IPS-18a (cell line): ENCODE measurements at regions not wholly inside any gene's neighbourhood (a gene's known extent, or its start where the extent isn't known, plus 50 kb on each side); places are given as distances from the start of the nearest gene placed in this dataset.
"Not testable (repeated sequence)": the region's sequence is repeated elsewhere in the genome, so short reads cannot be mapped to it uniquely, and the experiment has no call there.

Experiments used
- H3K27ac ChIP-seq: one replicate; pipeline ENCODE4 v1.5.1; 2013; ENCODE audit warnings: low read length
- H3K27me3 ChIP-seq: one replicate; pipeline ENCODE4 v1.6.1; 2013; ENCODE audit warnings: mild to moderate bottlenecking, low read length; ENCODE audit not compliant: control insufficient read depth, insufficient read depth
- H3K36me3 ChIP-seq: one replicate; pipeline ENCODE4 v1.6.1; 2013; ENCODE audit warnings: low read depth, low read length; ENCODE audit not compliant: control insufficient read depth
- H3K4me1 ChIP-seq: one replicate; pipeline ENCODE4 v1.6.1; 2013; ENCODE audit warnings: low read depth, low read length; ENCODE audit not compliant: control insufficient read depth
- H3K4me3 ChIP-seq: one replicate; pipeline ENCODE4 v1.5.1; 2013; ENCODE audit warnings: low read length
- H3K9ac ChIP-seq: one replicate; pipeline ENCODE4 v1.6.1; 2013; ENCODE audit warnings: mild to moderate bottlenecking, low read length, moderate library complexity
- H3K9me3 ChIP-seq: one replicate; pipeline ENCODE4 v1.6.1; 2013; ENCODE audit warnings: low read depth, low read length; ENCODE audit not compliant: control insufficient read depth

- Histone ChIP-seq H3K27ac (no peak overlapping the region), H3K9me3 (no peaks in the 10 kb centered on the region), H3K4me1 (no peaks in the 10 kb centered on the region), H3K4me3 (no peak overlapping the region), H3K36me3 (no peaks in the 10 kb centered on the region), H3K9ac (no peak overlapping the region), H3K27me3 (no peaks in the 10 kb centered on the region)
These were observed 102.1 kb upstream of the GPR6 start for GRCh38 chr6:109875973-109876372.

- no peak overlapping the region for H3K27ac ChIP-seq
- H3K27me3 ChIP-seq = no peaks in the 10 kb centered on the region
- H3K9ac ChIP-seq = no peak overlapping the region
- H3K9me3 ChIP-seq = peaks cover 7% of the 10 kb centered on the region
- no peaks in the 10 kb centered on the region for H3K36me3 ChIP-seq
- H3K4me3 ChIP-seq = no peak overlapping the region
- H3K4me1 ChIP-seq = no peaks in the 10 kb centered on the region
These were observed 100.8 kb upstream of the GPR6 start for GRCh38 chr6:109877028-109878004.

- not testable (repeated sequence) for H3K36me3 ChIP-seq, H3K4me3 ChIP-seq, H3K27me3 ChIP-seq, H3K27ac ChIP-seq, H3K4me1 ChIP-seq, H3K9me3 ChIP-seq, H3K9ac ChIP-seq
These were observed 100.0 kb upstream of the GPR6 start for GRCh38 chr6:109878005-109878690.

GRCh38 chr6:109879081-109879480 lies 99.0 kb upstream of the GPR6 start:
- not testable (repeated sequence) for H3K36me3 ChIP-seq, H3K4me1 ChIP-seq, H3K9me3 ChIP-seq, H3K27me3 ChIP-seq, H3K9ac ChIP-seq, H3K27ac ChIP-seq, H3K4me3 ChIP-seq

- no peaks in the 10 kb centered on the region for H3K27me3 ChIP-seq
These were observed 98.6 kb upstream of the GPR6 start for GRCh38 chr6:109879521-109879920.

GRCh38 chr6:109881069-109881468 lies 97.0 kb upstream of the GPR6 start:
- H3K27me3 ChIP-seq, H3K9ac ChIP-seq, H3K27ac ChIP-seq: not testable (repeated sequence)

More at GRCh38 chr6:109879521-109879920, 98.6 kb upstream of the GPR6 start:
- Histone ChIP-seq H3K36me3 (no peaks in the 10 kb centered on the region), H3K9me3 (peaks cover 7% of the 10 kb centered on the region), H3K4me1 (no peaks in the 10 kb centered on the region), H3K9ac (no peak overlapping the region), H3K27ac (no peak overlapping the region), H3K4me3 (no peak overlapping the region)

GRCh38 chr6:109881953-109882490 lies 96.1 kb upstream of the GPR6 start:
- not testable (repeated sequence) for H3K27ac ChIP-seq, H3K9me3 ChIP-seq, H3K4me1 ChIP-seq, H3K36me3 ChIP-seq, H3K9ac ChIP-seq, H3K4me3 ChIP-seq, H3K27me3 ChIP-seq

More at GRCh38 chr6:109881069-109881468, 97.0 kb upstream of the GPR6 start:
- H3K36me3 ChIP-seq, H3K4me1 ChIP-seq, H3K9me3 ChIP-seq, H3K4me3 ChIP-seq: not testable (repeated sequence)

- Histone ChIP-seq H3K9me3 (no peaks in the 10 kb centered on the region), H3K27me3 (no peaks in the 10 kb centered on the region), H3K9ac (no peak overlapping the region), H3K36me3 (no peaks in the 10 kb centered on the region), H3K4me1 (peaks cover 19% of the 10 kb centered on the region), H3K27ac (no peak overlapping the region), H3K4me3 (no peak overlapping the region)
These were observed 86.2 kb upstream of the GPR6 start for GRCh38 chr6:109891924-109892323.

GRCh38 chr6:109892451-109893435 lies 85.4 kb upstream of the GPR6 start:
- Histone ChIP-seq H3K27ac (peak overlapping the region; percentile 11), H3K4me1 (peaks cover 19% of the 10 kb centered on the region), H3K27me3 (no peaks in the 10 kb centered on the region), H3K9ac (no peak overlapping the region), H3K4me3 (peak overlapping the region; percentile 8), H3K36me3 (no peaks in the 10 kb centered on the region), H3K9me3 (no peaks in the 10 kb centered on the region)

- no peaks in the 10 kb centered on the region for H3K27me3 ChIP-seq
- H3K36me3 ChIP-seq = no peaks in the 10 kb centered on the region
- H3K27ac ChIP-seq = no peak overlapping the region
- no peak overlapping the region for H3K9ac ChIP-seq
- peaks cover 19% of the 10 kb centered on the region for H3K4me1 ChIP-seq
- H3K4me3 ChIP-seq = peak overlapping the region; percentile 8
- no peaks in the 10 kb centered on the region for H3K9me3 ChIP-seq
These were observed 84.5 kb upstream of the GPR6 start for GRCh38 chr6:109893606-109894005.

- no peaks in the 10 kb centered on the region for H3K36me3 ChIP-seq
- no peaks in the 10 kb centered on the region for H3K9me3 ChIP-seq
- H3K4me1 ChIP-seq = peaks cover 19% of the 10 kb centered on the region
- H3K9ac ChIP-seq = no peak overlapping the region
- H3K4me3 ChIP-seq = no peak overlapping the region
- no peaks in the 10 kb centered on the region for H3K27me3 ChIP-seq
- no peak overlapping the region for H3K27ac ChIP-seq
These were observed 83.9 kb upstream of the GPR6 start for GRCh38 chr6:109894181-109894580.
